KBM-7 (cell line): ENCODE measurements at regions not wholly inside any gene's neighbourhood (a gene's known extent, or its start where the extent isn't known, plus 50 kb on each side); places are given as distances from the start of the nearest gene placed in this dataset.

Source experiments
- DNase-seq: peaks from one replicate; pipeline ENCODE4 v3.0.0-alpha.2; 2015
- in situ Hi-C: fragments of 300-500 bp; cut with MboI; formaldehyde crosslinking; loops from 2 replicates; pipeline ENCODE4 v1.14.3; 2020; ENCODE audit warnings: low sequenced_read_pairs, low pct_unique_long_range_greater_than_20kb, mixed read lengths

DNA sequence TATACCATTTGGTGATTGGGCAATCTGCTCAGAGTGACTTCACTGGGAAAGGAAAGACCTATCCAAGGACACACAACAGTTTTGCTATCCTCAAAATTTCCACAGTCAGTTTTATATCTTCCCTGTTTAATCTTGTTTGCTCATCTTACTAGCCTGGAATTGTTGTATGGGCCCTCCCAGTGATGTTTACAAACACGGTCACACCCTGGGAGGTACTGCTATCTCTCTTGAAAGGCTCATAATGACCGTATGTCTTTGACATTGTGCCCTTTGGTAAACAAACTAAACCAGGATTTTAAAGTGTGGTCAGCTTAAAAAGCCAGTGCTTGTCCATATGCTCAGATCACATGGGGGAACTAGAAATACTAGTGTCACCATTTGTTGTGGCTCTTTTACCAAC, 277.0 kb downstream of the CDH2 start:
- DNase-seq: no peak
- in situ Hi-C loops: no loop called here

DNA sequence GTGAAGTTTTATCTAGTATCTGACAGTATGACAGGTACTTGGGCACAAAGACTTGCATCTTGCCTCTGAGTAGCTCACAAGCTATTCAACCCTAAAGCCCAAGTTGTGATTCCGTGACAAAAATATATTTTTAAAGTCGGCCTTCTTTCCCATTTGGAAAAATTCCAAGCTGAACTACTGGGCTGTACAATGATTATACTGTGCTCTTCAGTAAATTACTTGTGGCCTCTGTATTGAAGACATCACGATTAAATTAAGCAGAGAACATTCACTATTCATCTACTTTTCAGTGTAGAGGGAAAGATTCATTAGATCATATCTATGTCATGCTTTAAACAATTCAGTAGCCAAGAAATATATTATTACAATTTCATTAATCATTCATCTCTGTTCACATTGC, 282.2 kb downstream of the CDH2 start:
- in situ Hi-C loops: no loop called here
- no peak for DNase-seq

GRCh38 chr18:27887711-27888495, 289.0 kb downstream of the CDH2 start:
- in situ Hi-C loops: no loop called here
- DNase-seq: no peak

GRCh38 chr18:27887287-27887686, 289.6 kb downstream of the CDH2 start:
- no peak for DNase-seq

DNA sequence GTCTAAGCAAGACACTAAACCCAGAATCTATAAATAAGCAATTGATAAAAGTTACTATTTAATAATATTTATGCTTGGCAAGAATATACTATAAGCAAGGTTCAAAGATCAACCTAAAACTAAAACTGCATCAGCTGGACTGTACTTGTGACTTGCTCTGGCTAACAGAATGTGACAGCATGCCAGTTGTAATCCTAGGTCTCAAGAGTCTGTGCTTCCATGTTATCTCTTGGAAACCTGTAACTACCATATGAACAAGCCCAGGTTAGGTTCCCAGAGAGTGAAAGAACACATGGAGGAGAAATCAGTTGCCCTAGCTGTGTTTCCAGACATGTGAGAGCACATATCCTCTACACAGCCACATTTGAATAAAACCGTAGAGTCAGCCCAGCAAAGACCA, 297.4 kb downstream of the CDH2 start:
- DNase-seq: no peak
- in situ Hi-C loops: no loop called here

More at GRCh38 chr18:27887287-27887686, 289.6 kb downstream of the CDH2 start:
- in situ Hi-C loops: no loop called here

GRCh38 chr18:27871726-27872125, 305.2 kb downstream of the CDH2 start:
- DNase-seq: no peak
- in situ Hi-C loops: no loop called here

DNA sequence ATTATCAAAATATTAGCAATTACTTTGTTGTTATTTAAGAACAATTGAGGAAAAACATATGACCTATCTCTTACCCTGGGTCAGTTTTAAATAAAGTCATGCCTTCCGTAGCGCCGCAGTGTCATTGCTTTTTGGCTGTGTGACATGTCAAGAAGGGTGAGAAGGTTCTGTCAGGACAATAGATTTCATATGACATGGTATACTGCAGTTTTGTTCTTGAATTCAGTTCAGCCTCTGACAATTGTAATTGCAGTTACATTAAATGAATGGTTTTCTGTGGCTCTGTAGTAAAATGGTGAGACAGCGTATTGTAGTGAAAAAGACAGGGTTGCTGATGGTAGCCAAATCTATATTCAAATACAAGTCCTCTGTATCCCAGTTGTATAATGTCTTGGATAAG, 307.2 kb downstream of the CDH2 start:
- in situ Hi-C loops: no loop called here
- DNase-seq: no peak

- in situ Hi-C loops: no loop called here
- no peak for DNase-seq
Measured at GRCh38 chr18:27865431-27865830, 311.5 kb downstream of the CDH2 start.

GRCh38 chr18:27863780-27864430, 313.0 kb downstream of the CDH2 start:
- in situ Hi-C loops: no loop called here
- no peak for DNase-seq

DNA sequence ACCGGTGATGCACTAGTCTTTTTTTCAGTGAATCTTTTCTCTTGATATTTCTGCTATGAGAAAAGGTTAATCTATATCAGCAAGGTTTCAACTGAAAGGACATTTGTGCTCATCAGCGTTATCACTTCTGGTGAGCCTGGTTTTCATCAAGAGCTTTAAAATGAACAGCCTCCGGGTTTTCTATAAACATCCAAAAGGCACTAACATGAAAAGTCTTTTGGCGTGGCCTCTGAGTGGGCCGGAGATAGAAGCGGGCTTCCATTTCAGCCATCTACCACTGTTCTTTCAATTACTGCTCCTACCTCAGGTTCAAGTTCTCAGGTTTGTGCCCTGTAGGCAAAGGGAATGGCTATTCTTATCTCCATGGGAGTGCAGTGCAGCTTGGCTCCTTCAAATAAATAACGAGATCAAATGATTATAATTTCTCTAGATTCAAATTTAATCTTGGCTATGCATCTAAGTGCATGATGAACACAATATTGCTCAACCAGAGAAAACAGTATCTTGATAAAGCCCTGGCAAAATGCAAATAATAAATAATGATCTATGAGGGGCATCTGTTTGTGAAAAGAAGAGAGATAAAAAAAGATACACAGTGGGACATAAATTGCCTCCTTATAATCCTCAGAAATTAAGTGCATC, 314.8 kb downstream of the CDH2 start:
- in situ Hi-C loops: no loop called here
- no peak for DNase-seq

DNA sequence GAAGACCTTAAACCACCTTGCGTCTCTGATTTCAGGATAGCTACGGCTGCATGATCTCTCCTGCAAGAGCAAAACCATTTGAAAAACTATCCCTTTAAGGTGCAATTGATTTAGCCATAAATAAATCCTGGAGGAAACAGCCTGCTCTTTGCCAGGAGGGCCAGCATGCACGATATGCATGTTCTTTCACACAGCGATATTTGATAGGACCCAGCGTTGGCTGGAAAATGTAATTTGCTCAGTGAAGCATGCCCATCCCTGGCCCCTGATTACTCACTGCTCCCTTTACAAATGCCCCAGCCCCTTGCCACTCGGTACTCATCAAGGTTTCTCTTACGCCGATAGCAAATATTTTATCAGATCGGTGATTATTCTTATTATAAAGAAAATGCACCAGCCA, 315.4 kb downstream of the CDH2 start:
- in situ Hi-C loops: no loop called here
- DNase-seq: no peak

DNA sequence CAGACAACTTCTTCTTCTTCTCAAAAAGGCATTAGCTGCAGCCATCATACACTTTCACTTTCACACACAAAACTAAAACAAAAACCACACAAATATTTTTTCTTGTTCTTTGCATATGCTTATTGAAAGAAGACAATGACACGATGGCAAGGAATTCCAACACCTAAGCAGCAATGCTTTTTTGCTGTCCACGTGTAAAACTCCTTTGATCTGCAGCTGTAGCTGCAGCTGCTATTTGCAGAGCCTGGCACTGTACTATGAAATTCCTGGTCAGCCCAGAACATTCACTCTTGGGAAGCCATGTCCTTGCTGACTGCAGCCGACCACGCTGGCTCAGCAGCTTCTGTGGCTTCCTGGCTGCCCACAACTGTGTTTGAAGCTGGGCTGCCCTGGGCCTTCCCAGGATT, 316.2 kb downstream of the CDH2 start:
- DNase-seq: no peak
- in situ Hi-C loops: no loop called here

- DNase-seq: peak; percentile 4
- in situ Hi-C loops: no loop called here
Measured at GRCh38 chr18:27860011-27860410, 316.9 kb downstream of the CDH2 start.

DNA sequence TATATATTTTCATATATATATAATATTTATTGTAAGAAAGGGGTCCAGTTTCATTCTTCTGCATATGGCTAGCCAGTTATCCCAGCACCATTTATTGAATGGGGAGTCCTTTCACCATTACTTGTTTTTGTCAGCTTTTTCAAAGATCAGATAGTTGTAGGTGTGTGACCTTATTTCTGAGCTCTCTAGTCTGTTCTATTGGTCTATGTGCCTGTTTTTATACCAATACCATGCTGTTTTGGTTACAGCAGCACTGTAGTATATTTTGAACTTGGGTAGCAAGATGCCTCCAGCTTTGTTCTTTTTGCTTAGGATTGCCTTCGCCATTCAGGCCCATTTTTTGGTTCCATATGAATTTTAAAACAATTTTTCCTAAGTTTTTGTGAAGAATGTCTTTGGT, 320.1 kb downstream of the CDH2 start:
- DNase-seq: peak; percentile 43
- in situ Hi-C loops: no loop called here

DNA sequence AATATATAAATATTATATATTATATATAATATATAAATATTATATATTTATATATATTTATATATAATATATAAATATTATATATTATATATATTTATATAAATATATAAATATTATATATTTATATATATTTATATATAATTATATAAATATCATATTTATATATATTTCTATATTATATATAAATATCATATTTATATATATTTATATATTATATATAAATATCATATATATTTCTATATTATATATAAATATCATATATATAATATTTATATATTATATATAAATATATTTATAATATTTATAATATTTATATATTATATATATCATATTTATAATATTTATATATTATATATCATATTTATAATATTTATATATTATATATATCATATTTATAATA, 321.4 kb downstream of the CDH2 start:
- DNase-seq: no peak
- in situ Hi-C loops: no loop called here

- no peak for DNase-seq
- in situ Hi-C loops: no loop called here
Measured at GRCh38 chr18:27854631-27855030, 322.3 kb downstream of the CDH2 start.

GRCh38 chr18:27848336-27848735, 328.6 kb downstream of the CDH2 start:
- in situ Hi-C loops: no loop called here
- no peak for DNase-seq

DNA sequence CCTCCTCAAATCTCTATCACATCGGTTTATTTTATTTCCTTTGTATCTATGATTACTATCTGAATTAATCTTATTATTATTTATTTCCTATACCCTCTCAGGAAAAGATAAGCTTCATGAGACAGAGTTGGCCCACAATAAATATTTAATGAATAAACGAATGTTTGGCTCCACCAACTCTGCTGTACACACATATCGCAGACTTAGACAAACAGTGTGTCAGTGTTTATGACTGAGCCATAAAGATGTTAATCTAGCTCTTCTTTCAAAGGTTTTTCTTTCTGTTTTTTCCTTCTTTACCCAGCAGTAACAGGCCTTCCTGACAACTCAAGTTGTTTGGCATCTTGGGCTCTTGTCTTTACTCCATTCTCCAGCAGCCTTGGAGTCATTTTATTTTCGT, 329.5 kb downstream of the CDH2 start:
- in situ Hi-C loops: no loop called here
- no peak for DNase-seq

DNA sequence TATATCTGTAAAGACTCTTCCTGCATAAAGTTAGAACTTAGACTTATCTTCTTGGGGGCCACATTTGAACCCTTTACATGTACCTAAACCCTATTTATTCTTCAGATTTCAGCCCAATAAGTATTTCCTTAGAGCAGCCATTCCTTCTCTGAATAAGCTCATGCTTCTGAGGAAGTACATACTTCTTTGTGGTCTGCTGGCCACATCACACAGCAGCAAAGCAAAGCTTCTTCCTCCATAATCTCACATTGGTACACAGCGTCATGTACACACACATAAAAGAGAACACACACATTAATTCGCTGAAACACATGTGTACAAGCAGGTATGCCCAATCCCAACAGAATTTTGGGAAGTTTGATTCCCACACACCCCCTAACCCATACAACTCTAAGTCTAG, 331.0 kb downstream of the CDH2 start:
- no peak for DNase-seq
- in situ Hi-C loops: no loop called here
